SK-N-SH treated with all-trans-retinoic acid at 6 μM for 48 hours (cell line): ENCODE measurements at regions not wholly inside any gene's neighbourhood (a gene's known extent, or its start where the extent isn't known, plus 50 kb on each side); places are given as distances from the start of the nearest gene placed in this dataset.

Source experiments
- ATAC-seq: fragments of 200-7000 bp; cut with Tn5 transposase; 3 replicates; pipeline ENCODE4 v1.9.1; 2020; ENCODE audit warnings: mild to moderate bottlenecking, moderate library complexity
- ARNTL ChIP-seq: fragments of 450-650 bp; formaldehyde crosslinking; IDR thresholded peaks from 2 replicates; pipeline ENCODE4 v1.5.0; 2020; ENCODE audit warnings: low read depth, mild to moderate bottlenecking, moderate library complexity, borderline replicate concordance
- CREB5 ChIP-seq: fragments of 250-450 bp; sonication (Bioruptor Pico); IDR thresholded peaks from 2 replicates; pipeline ENCODE4 v1.5.1; 2020; ENCODE audit warnings: low read depth, mild to moderate bottlenecking, moderate library complexity
- CSDC2 ChIP-seq: fragments of 250-450 bp; sonication (Bioruptor Pico); IDR thresholded peaks from 2 replicates; pipeline ENCODE4 v1.5.0; 2020; ENCODE audit warnings: mild to moderate bottlenecking, moderate library complexity
- CSRNP3 ChIP-seq: fragments of 250-450 bp; sonication (Bioruptor Pico); IDR thresholded peaks from 2 replicates; pipeline ENCODE4 v1.5.1; 2021; ENCODE audit warnings: mild to moderate bottlenecking, moderate library complexity
- ESRRG ChIP-seq: fragments of 250-450 bp; sonication (Bioruptor Pico); IDR thresholded peaks from 2 replicates; pipeline ENCODE4 v1.6.1; 2021; ENCODE audit warnings: mild to moderate bottlenecking
- GLIS3 ChIP-seq: fragments of 250-450 bp; sonication (Bioruptor Pico); IDR thresholded peaks from 2 replicates; pipeline ENCODE4 v1.5.0; 2020; ENCODE audit warnings: mild to moderate bottlenecking, moderate library complexity
- ISL1 ChIP-seq: fragments of 250-450 bp; sonication (Bioruptor Pico); IDR thresholded peaks from 2 replicates; pipeline ENCODE4 v2.1.2; 2022; ENCODE audit warnings: mild to moderate bottlenecking, moderate library complexity
- OSR1 ChIP-seq: fragments of 250-450 bp; sonication (Bioruptor Pico); IDR thresholded peaks from 2 replicates; pipeline ENCODE4 v1.8.0; 2022; ENCODE audit warnings: moderate library complexity, mild to moderate bottlenecking, inconsistent platforms
- PPARA ChIP-seq: fragments of 250-450 bp; sonication (Bioruptor Pico); IDR thresholded peaks from 2 replicates; pipeline ENCODE4 v1.5.0; 2020; ENCODE audit warnings: mild to moderate bottlenecking, borderline replicate concordance
- RARB ChIP-seq: fragments of 250-450 bp; sonication (Bioruptor Pico); IDR thresholded peaks from 2 replicates; pipeline ENCODE4 v1.8.0; 2021; ENCODE audit warnings: mild to moderate bottlenecking, moderate library complexity
- SNAI2 ChIP-seq: fragments of 250-450 bp; sonication (Bioruptor Pico); IDR thresholded peaks from 2 replicates; pipeline ENCODE4 v1.5.0; 2020; ENCODE audit warnings: mild to moderate bottlenecking, moderate library complexity
- TOX ChIP-seq: fragments of 250-450 bp; sonication (Bioruptor Pico); IDR thresholded peaks from 2 replicates; pipeline ENCODE4 v1.8.0; 2021; ENCODE audit warnings: mild to moderate bottlenecking, moderate library complexity, borderline replicate concordance
- TSHZ2 ChIP-seq: fragments of 250-450 bp; sonication (Bioruptor Pico); IDR thresholded peaks from 2 replicates; pipeline ENCODE4 v1.5.0; 2020; ENCODE audit warnings: mild to moderate bottlenecking, moderate library complexity
- ZC3H10 ChIP-seq: fragments of 250-450 bp; sonication (Bioruptor Pico); IDR thresholded peaks from 2 replicates; pipeline ENCODE4 v1.5.1; 2021; ENCODE audit warnings: mild to moderate bottlenecking, moderate library complexity
- ZFP3 ChIP-seq: fragments of 250-450 bp; sonication (Bioruptor Pico); IDR thresholded peaks from 2 replicates; pipeline ENCODE4 v1.5.0; 2020; ENCODE audit warnings: mild to moderate bottlenecking, moderate library complexity
- ZFP30 ChIP-seq: fragments of 450-650 bp; formaldehyde crosslinking; IDR thresholded peaks from 2 replicates; pipeline ENCODE4 v1.5.0; 2022; ENCODE audit warnings: mild to moderate bottlenecking, moderate library complexity
- ZNF565 ChIP-seq: fragments of 450-650 bp; formaldehyde crosslinking; conservative IDR thresholded peaks from 2 replicates; pipeline ENCODE4 v1.5.0; 2020; ENCODE audit warnings: low read depth, mild to moderate bottlenecking, moderate library complexity
- ZNF70 ChIP-seq: fragments of 450-650 bp; formaldehyde crosslinking; IDR thresholded peaks from 2 replicates; pipeline ENCODE4 v1.5.0; 2020; ENCODE audit warnings: mild to moderate bottlenecking, moderate library complexity
- ZNF8 ChIP-seq: fragments of 450-650 bp; formaldehyde crosslinking; IDR thresholded peaks from 2 replicates; pipeline ENCODE4 v1.5.0; 2020; ENCODE audit warnings: mild to moderate bottlenecking, moderate library complexity
- TF ChIP-seq, protein P1 (sequence below): fragments of 250-450 bp; sonication (Bioruptor Pico); IDR thresholded peaks from 2 replicates; pipeline ENCODE4 v1.8.0; 2020; ENCODE audit warnings: mild to moderate bottlenecking, moderate library complexity, borderline replicate concordance
- TF ChIP-seq, protein P2 (sequence below): fragments of 250-450 bp; sonication (Bioruptor Pico); IDR thresholded peaks from 2 replicates; pipeline ENCODE4 v1.8.0; 2021; ENCODE audit warnings: low read depth, mild to moderate bottlenecking, moderate library complexity, borderline replicate concordance

DNA sequence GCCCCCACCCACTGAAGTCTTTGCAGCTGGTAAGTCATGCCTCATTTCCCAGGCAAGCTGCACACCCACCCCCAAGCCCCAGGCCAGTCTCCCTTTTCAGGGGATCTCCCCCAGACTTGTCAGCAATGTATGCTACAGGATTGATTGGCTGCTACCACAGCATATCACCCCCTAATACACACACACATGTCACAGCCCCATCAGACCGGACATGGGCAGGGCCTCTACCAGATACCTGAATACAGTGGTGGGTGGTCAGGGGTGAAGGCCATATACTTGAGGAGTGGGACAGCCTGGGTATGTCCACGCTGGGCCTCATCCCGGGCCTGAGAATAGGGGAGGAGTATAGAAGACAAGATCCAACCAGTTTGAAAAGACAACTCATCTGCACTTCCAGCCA lies 63.4 kb upstream of the ARAP3 start:
- no peak for ATAC-seq
- TF ChIP-seq TOX (CRISPR knock-in tag): no peak
- no peak for TF ChIP-seq ZNF565
- TF ChIP-seq, protein P1, sequence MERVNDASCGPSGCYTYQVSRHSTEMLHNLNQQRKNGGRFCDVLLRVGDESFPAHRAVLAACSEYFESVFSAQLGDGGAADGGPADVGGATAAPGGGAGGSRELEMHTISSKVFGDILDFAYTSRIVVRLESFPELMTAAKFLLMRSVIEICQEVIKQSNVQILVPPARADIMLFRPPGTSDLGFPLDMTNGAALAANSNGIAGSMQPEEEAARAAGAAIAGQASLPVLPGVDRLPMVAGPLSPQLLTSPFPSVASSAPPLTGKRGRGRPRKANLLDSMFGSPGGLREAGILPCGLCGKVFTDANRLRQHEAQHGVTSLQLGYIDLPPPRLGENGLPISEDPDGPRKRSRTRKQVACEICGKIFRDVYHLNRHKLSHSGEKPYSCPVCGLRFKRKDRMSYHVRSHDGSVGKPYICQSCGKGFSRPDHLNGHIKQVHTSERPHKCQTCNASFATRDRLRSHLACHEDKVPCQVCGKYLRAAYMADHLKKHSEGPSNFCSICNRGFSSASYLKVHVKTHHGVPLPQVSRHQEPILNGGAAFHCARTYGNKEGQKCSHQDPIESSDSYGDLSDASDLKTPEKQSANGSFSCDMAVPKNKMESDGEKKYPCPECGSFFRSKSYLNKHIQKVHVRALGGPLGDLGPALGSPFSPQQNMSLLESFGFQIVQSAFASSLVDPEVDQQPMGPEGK: no peak
- no peak for TF ChIP-seq PPARA (CRISPR knock-in tag)
- no peak for TF ChIP-seq ISL1 (CRISPR knock-in tag)
- TF ChIP-seq RARB (CRISPR knock-in tag): no peak
- no peak for TF ChIP-seq ZNF8
- TF ChIP-seq ZFP3 (CRISPR knock-in tag): no peak
- TF ChIP-seq CREB5: no peak
- TF ChIP-seq, protein P2, sequence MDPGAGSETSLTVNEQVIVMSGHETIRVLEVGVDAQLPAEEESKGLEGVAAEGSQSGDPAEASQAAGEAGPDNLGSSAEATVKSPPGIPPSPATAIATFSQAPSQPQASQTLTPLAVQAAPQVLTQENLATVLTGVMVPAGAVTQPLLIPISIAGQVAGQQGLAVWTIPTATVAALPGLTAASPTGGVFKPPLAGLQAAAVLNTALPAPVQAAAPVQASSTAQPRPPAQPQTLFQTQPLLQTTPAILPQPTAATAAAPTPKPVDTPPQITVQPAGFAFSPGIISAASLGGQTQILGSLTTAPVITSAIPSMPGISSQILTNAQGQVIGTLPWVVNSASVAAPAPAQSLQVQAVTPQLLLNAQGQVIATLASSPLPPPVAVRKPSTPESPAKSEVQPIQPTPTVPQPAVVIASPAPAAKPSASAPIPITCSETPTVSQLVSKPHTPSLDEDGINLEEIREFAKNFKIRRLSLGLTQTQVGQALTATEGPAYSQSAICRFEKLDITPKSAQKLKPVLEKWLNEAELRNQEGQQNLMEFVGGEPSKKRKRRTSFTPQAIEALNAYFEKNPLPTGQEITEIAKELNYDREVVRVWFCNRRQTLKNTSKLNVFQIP (CRISPR knock-in tag): no peak

GRCh38 chr5:141743866-141744272 lies 61.8 kb upstream of the ARAP3 start:
- ATAC-seq: no peak
- TF ChIP-seq ZFP30 (CRISPR knock-in tag): no peak
- no peak for TF ChIP-seq RARB (CRISPR knock-in tag)
- TF ChIP-seq, protein P2 (CRISPR knock-in tag): no peak
- no peak for TF ChIP-seq ESRRG
- TF ChIP-seq SNAI2 (CRISPR knock-in tag): no peak
- no peak for TF ChIP-seq TOX (CRISPR knock-in tag)
- no peak for TF ChIP-seq ZFP3 (CRISPR knock-in tag)
- no peak for TF ChIP-seq GLIS3 (CRISPR knock-in tag)
- no peak for TF ChIP-seq ZC3H10
- TF ChIP-seq ZNF8: no peak
- no peak for TF ChIP-seq CSRNP3 (CRISPR knock-in tag)
- TF ChIP-seq ARNTL (CRISPR knock-in tag): no peak
- TF ChIP-seq OSR1 (CRISPR knock-in tag): no peak
- no peak for TF ChIP-seq TSHZ2 (CRISPR knock-in tag)
- no peak for TF ChIP-seq ZNF70 (CRISPR knock-in tag)
- TF ChIP-seq CSDC2: no peak
- no peak for TF ChIP-seq CREB5
- TF ChIP-seq, protein P1: no peak
